ENCODE measurements at regions not wholly inside any gene's neighbourhood (a gene's known extent, or its start where the extent isn't known, plus 50 kb on each side); places are given as distances from the start of the nearest gene placed in this dataset.

- WGBS, 2 donors = 78 to 86% methylated on average over 11 of the region's 11 CpGs
- TF ChIP-seq CTCF (IDR thresholded peaks at IDR 0.05) = no peak
- no peaks in the 10 kb centered on the region for H3K36me3 ChIP-seq
These were observed 146.2 kb downstream of the ID4 start for GRCh38 chr6:19983374-19983773.

GRCh38 chr6:19986691-19987438, 149.7 kb downstream of the ID4 start:
- Histone ChIP-seq H3K4me3 (no peak overlapping the region), H3K36me3 (no peaks in the 10 kb centered on the region), H3K27ac (no peak overlapping the region), H3K27me3 (peaks cover 0 to 12% (median 0%) of the 10 kb centered on the region in 7 donors), H3K9me3 (no peaks in the 10 kb centered on the region), H3K4me1 (no peaks in the 10 kb centered on the region)
- no peak for TF ChIP-seq CTCF (IDR thresholded peaks at IDR 0.05)
- ATAC-seq (no peak), DNase-seq (no peak)
- intact Hi-C loops (cut with DNase I) = no loop called here
- 84 to 92% methylated on average over 2 of the region's 2 CpGs for WGBS, 2 donors

More at GRCh38 chr6:19983374-19983773, 146.2 kb downstream of the ID4 start:
- Histone ChIP-seq H3K4me1 (no peaks in the 10 kb centered on the region), H3K9me3 (no peaks in the 10 kb centered on the region), H3K4me3 (no peak overlapping the region), H3K27me3 (peaks cover 0 to 6% (median 0%) of the 10 kb centered on the region in 7 donors), H3K27ac (no peak overlapping the region)
- ATAC-seq (no peak), DNase-seq (no peak)
- intact Hi-C loops (cut with DNase I) = no loop called here

- Histone ChIP-seq H3K27me3 (peaks cover 0 to 13% (median 3%) of the 10 kb centered on the region in 7 donors), H3K27ac (no peak overlapping the region), H3K4me3 (no peak overlapping the region), H3K4me1 (no peaks in the 10 kb centered on the region), H3K36me3 (no peaks in the 10 kb centered on the region), H3K9me3 (no peaks in the 10 kb centered on the region)
- DNase-seq = no peak
- no peak for ATAC-seq
- TF ChIP-seq CTCF (IDR thresholded peaks at IDR 0.05) = no peak
- intact Hi-C loops (cut with DNase I) = no loop called here
- WGBS, 2 donors = 3 to 6% methylated on average over 3 of the region's 3 CpGs
These were observed 151.4 kb downstream of the ID4 start for GRCh38 chr6:19988555-19988954.

- Histone ChIP-seq H3K27me3 (peaks cover 0 to 29% (median 17%) of the 10 kb centered on the region in 7 donors), H3K4me1 (no peaks in the 10 kb centered on the region), H3K4me3 (no peak overlapping the region), H3K27ac (no peak overlapping the region), H3K36me3 (no peaks in the 10 kb centered on the region), H3K9me3 (no peaks in the 10 kb centered on the region)
- no peak for TF ChIP-seq CTCF (IDR thresholded peaks at IDR 0.05)
- WGBS, 2 donors = 51 to 55% methylated on average over 3 of the region's 3 CpGs
- intact Hi-C loops (cut with DNase I) = no loop called here
- DNase-seq = no peak
- no peak for ATAC-seq
These were observed 154.0 kb downstream of the ID4 start for GRCh38 chr6:19991176-19991575.
